CD4-positive, alpha-beta T cell (primary cell): ENCODE measurements at regions not wholly inside any gene's neighbourhood (a gene's known extent, or its start where the extent isn't known, plus 50 kb on each side); places are given as distances from the start of the nearest gene placed in this dataset.
"Not testable (repeated sequence)": the region's sequence is repeated elsewhere in the genome, so short reads cannot be mapped to it uniquely, and the experiment has no call there.

ENCODE experiments used
- ATAC-seq: fragments of 200-7000 bp; cut with Tn5 transposase; one replicate; pipeline ENCODE4 v1.10.0; 2022; ENCODE audit warnings: mild to moderate bottlenecking; ENCODE audit not compliant: poor library complexity
- CTCF ChIA-PET: fragments of 350-600 bp; sonication (Branson Sonifier 250); formaldehyde crosslinking; loops from one replicate; lab custom pipeline; 2021; ENCODE audit warnings: antibody characterized with exemption, inconsistent platforms; lab: Charles Lee
- POLR2A ChIA-PET: fragments of 350-600 bp; sonication (Branson Sonifier 250); formaldehyde crosslinking; loops from one replicate; lab custom pipeline; 2021; ENCODE audit warnings: antibody characterized with exemption, inconsistent platforms; lab: Charles Lee
- DNase-seq, 14 experiments: peaks; one replicate each; pipeline ENCODE4 v3.0.0-alpha.2; 2013 to 2020; ENCODE audit warnings: mixed read lengths in 2 of 14
- H3K27ac ChIP-seq, 2 donors: one replicate each; pipeline versions ENCODE4 v1.5.1 to v1.7.0; 2013; ENCODE audit warnings: low read length in 2 of 2, low read depth in 1 of 2, mild to moderate bottlenecking in 1 of 2
- H3K27me3 ChIP-seq, 2 experiments: 1 replicate in 1 of 2; 2 replicates in 1 of 2; pipeline versions ENCODE4 v1.6.1 to v1.7.0; 2013; ENCODE audit warnings: low read length in 2 of 2, control low read depth in 1 of 2, mild to moderate bottlenecking in 1 of 2, moderate library complexity in 1 of 2; ENCODE audit not compliant: insufficient read depth in 2 of 2, control insufficient read depth in 1 of 2
- H3K36me3 ChIP-seq: one replicate; pipeline ENCODE4 v1.6.1; 2013; ENCODE audit warnings: low read length, control low read depth; ENCODE audit not compliant: insufficient read depth
- H3K4me1 ChIP-seq: one replicate; pipeline ENCODE4 v1.6.1; 2013; ENCODE audit warnings: low read length, control low read depth; ENCODE audit not compliant: insufficient read depth
- H3K4me3 ChIP-seq: one replicate; pipeline ENCODE4 v1.5.1; 2013; ENCODE audit warnings: mild to moderate bottlenecking, low read length, moderate library complexity
- H3K9me3 ChIP-seq, 2 experiments: 1 replicate in 1 of 2; 2 replicates in 1 of 2; pipeline versions ENCODE4 v1.6.1 to v1.7.0; 2013; ENCODE audit warnings: low read length in 2 of 2, mild to moderate bottlenecking in 2 of 2, control low read depth in 1 of 2, moderate library complexity in 1 of 2; ENCODE audit not compliant: control insufficient read depth in 1 of 2, insufficient read depth in 1 of 2
- H3K27ac Mint-ChIP-seq: one replicate; pipeline ENCODE4 v1.8.0; 2020; ENCODE audit warnings: mixed read lengths
- H3K27me3 Mint-ChIP-seq: one replicate; pipeline ENCODE4 v1.8.0; 2021; ENCODE audit warnings: mixed read lengths
- H3K36me3 Mint-ChIP-seq: one replicate; pipeline ENCODE4 v1.8.0; 2021; ENCODE audit warnings: low read depth, mixed read lengths
- H3K4me1 Mint-ChIP-seq: one replicate; pipeline ENCODE4 v1.8.0; 2021; ENCODE audit warnings: low read depth, mixed read lengths
- H3K4me3 Mint-ChIP-seq: one replicate; pipeline ENCODE4 v1.8.0; 2020; ENCODE audit warnings: mild to moderate bottlenecking, mixed read lengths
- H3K9me3 Mint-ChIP-seq: one replicate; pipeline ENCODE4 v1.8.0; 2020; ENCODE audit warnings: mixed read lengths
- intact Hi-C, 2 experiments: fragments of 100-400 bp; cut with DNase I in 1 of 2; cut with micrococcal nuclease in 1 of 2; formaldehyde crosslinking; loops; one replicate each; pipeline versions ENCODE4 v1.15.1 to v1.9.0; 2023 to 2025; cut with DNase I, micrococcal nuclease
- TF ChIP-seq, protein P1 (sequence below): fragments of 200-600 bp; IDR thresholded peaks from one replicate; pipeline ENCODE4 v1.8.0; 2022; ENCODE audit warnings: antibody characterized with exemption, mild to moderate bottlenecking

- Histone ChIP-seq H3K27me3 (no peaks in the 10 kb centered on the region), H3K36me3 (no peaks in the 10 kb centered on the region), H3K4me3 (no peak overlapping the region), H3K4me1 (no peaks in the 10 kb centered on the region), H3K27ac (no peak overlapping the region), H3K9me3 (peaks cover 0 to 5% of the 10 kb centered on the region in 2 experiments)
- Mint-ChIP-seq H3K27me3 (no peaks in the 10 kb centered on the region), H3K9me3 (peaks cover 5% of the 10 kb centered on the region), H3K4me3 (no peak overlapping the region), H3K36me3 (no peaks in the 10 kb centered on the region), H3K4me1 (no peaks in the 10 kb centered on the region), H3K27ac (no peak overlapping the region)
- no peak for ATAC-seq
- DNase-seq: no peak
- intact Hi-C loops: no loop called here
- CTCF ChIA-PET: no interaction called here
- POLR2A ChIA-PET: no interaction called here
- TF ChIP-seq, protein P1, sequence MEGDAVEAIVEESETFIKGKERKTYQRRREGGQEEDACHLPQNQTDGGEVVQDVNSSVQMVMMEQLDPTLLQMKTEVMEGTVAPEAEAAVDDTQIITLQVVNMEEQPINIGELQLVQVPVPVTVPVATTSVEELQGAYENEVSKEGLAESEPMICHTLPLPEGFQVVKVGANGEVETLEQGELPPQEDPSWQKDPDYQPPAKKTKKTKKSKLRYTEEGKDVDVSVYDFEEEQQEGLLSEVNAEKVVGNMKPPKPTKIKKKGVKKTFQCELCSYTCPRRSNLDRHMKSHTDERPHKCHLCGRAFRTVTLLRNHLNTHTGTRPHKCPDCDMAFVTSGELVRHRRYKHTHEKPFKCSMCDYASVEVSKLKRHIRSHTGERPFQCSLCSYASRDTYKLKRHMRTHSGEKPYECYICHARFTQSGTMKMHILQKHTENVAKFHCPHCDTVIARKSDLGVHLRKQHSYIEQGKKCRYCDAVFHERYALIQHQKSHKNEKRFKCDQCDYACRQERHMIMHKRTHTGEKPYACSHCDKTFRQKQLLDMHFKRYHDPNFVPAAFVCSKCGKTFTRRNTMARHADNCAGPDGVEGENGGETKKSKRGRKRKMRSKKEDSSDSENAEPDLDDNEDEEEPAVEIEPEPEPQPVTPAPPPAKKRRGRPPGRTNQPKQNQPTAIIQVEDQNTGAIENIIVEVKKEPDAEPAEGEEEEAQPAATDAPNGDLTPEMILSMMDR: no peak
These were observed 616.0 kb upstream of the CDH11 start for GRCh38 chr16:65737831-65738230.

GRCh38 chr16:65735615-65736014 is 613.8 kb upstream of the CDH11 start:
- CTCF ChIA-PET, intact Hi-C loops, H3K4me1 Mint-ChIP-seq, ATAC-seq, H3K9me3 ChIP-seq, H3K36me3 Mint-ChIP-seq, H3K27ac Mint-ChIP-seq, H3K4me3 ChIP-seq, H3K27me3 Mint-ChIP-seq, H3K4me3 Mint-ChIP-seq, H3K27me3 ChIP-seq, H3K4me1 ChIP-seq, H3K27ac ChIP-seq, H3K9me3 Mint-ChIP-seq, H3K36me3 ChIP-seq, DNase-seq, POLR2A ChIA-PET: not testable (repeated sequence)

DNA sequence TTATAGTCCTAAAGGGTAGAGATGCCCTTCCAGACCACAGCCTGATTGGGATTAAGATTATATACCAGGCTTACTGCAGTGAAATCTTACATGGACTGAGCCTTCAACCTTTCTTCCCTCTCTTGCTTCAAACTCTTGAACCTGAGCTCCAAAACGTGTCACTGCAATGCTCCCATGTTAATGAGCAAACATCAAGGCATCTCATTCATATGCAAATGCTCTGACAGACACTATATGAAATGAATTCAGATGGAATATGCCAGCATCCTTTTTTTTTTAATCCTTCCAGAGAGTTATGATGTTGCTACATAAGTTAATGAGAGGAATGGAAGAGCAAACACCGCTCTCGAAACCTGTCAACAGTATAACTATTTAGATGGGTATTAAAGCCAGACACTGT is 611.9 kb upstream of the CDH11 start:
- DNase-seq (no peak), ATAC-seq (no peak)
- Histone ChIP-seq H3K4me1 (no peaks in the 10 kb centered on the region), H3K36me3 (no peaks in the 10 kb centered on the region), H3K27ac (no peak overlapping the region), H3K4me3 (no peak overlapping the region), H3K27me3 (no peaks in the 10 kb centered on the region), H3K9me3 (no peaks in the 10 kb centered on the region)
- TF ChIP-seq, protein P1: no peak
- intact Hi-C loops: no loop called here
- H3K27ac Mint-ChIP-seq: no peak overlapping the region
- CTCF ChIA-PET: no interaction called here
- no peak overlapping the region for H3K4me3 Mint-ChIP-seq
- H3K4me1 Mint-ChIP-seq: no peaks in the 10 kb centered on the region
- H3K27me3 Mint-ChIP-seq: peaks cover 4% of the 10 kb centered on the region
- peaks cover 13% of the 10 kb centered on the region for H3K9me3 Mint-ChIP-seq
- POLR2A ChIA-PET: no interaction called here
- no peaks in the 10 kb centered on the region for H3K36me3 Mint-ChIP-seq

GRCh38 chr16:65731833-65732232 is 610.0 kb upstream of the CDH11 start:
- TF ChIP-seq, protein P1: no peak
- ATAC-seq: no peak
- Histone ChIP-seq H3K27ac (no peak overlapping the region), H3K4me3 (no peak overlapping the region), H3K27me3 (no peaks in the 10 kb centered on the region), H3K9me3 (no peaks in the 10 kb centered on the region), H3K4me1 (no peaks in the 10 kb centered on the region), H3K36me3 (no peaks in the 10 kb centered on the region)
- Mint-ChIP-seq H3K36me3 (no peaks in the 10 kb centered on the region), H3K27me3 (peaks cover 4% of the 10 kb centered on the region), H3K4me3 (no peak overlapping the region), H3K27ac (no peak overlapping the region), H3K4me1 (no peaks in the 10 kb centered on the region), H3K9me3 (peaks cover 11% of the 10 kb centered on the region)
- DNase-seq: no peak
- CTCF ChIA-PET: no interaction called here
- POLR2A ChIA-PET: no interaction called here
- intact Hi-C loops: no loop called here
